HL-60/S4 (cell line): ENCODE measurements at regions not wholly inside any gene's neighbourhood (a gene's known extent, or its start where the extent isn't known, plus 50 kb on each side); places are given as distances from the start of the nearest gene placed in this dataset.

Experiments used
- in situ Hi-C: fragments of 300-500 bp; cut with MboI; formaldehyde crosslinking; loops from 2 replicates; pipeline ENCODE4 v1.14.3; 2022; ENCODE audit warnings: low sequenced_read_pairs

GRCh38 chr10:78985973-78986818 is 82.6 kb upstream of the ZMIZ1 start:
- in situ Hi-C loops: no loop called here

DNA sequence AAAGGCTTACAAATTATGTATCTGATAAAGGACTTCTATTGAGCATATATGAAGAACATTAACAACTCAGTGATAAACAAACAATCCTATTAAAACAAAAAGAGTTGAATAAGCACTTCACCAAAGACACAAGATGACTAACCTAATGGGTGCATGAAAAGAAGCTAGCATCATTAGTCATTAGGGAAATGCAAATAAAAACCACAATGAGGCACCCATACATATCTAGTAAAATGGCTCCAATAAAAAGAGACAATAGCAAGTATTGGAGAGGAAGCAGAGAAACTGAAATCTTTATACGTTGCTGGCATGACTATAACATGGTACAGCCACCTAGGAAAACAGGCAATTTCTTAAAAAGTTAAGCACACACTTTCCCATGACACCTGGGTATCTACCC is 77.6 kb upstream of the ZMIZ1 start:
- in situ Hi-C loops: no loop called here

GRCh38 chr10:78992333-78992732 is 76.4 kb upstream of the ZMIZ1 start:
- in situ Hi-C loops: no loop called here

GRCh38 chr10:78993261-78993945 is 75.4 kb upstream of the ZMIZ1 start:
- in situ Hi-C loops: no loop called here

DNA sequence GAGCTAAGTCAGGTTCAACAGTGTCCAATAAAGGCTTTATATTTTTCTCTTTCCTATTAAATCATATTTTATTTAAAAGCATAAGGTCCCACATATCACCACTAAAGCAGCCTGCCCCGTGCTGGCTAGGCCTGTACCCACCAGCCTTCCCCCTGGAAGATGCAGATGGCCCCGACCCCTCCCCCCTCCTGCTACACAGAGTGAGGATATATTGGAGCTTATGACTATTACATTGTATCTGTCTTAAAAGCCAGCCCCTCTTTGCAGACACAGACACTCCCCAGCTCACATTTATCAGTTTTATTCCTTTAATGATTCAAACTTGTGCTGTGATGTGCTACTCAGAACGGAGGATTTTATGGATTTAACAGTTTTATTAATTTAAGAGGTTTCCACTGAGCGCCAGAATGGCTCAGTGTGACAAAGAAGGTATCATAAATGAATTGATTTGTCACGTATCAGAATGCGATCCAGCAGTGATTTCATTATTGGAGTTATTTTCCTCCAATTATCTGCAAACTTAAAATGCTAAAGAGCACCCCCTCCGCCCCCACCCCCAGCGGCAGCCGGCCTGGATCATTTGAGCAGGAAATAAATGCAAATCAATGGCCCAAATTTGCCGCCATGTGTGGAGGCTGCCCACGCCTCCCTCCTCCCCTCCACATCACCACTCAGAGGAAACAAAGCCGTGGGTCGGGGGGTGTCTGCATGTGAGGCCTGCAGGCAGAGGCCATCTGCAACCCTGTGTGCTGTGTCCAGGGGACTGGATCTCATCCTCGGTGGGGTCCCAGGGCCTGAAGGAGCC is 72.6 kb upstream of the ZMIZ1 start:
- in situ Hi-C loops: no loop called here

DNA sequence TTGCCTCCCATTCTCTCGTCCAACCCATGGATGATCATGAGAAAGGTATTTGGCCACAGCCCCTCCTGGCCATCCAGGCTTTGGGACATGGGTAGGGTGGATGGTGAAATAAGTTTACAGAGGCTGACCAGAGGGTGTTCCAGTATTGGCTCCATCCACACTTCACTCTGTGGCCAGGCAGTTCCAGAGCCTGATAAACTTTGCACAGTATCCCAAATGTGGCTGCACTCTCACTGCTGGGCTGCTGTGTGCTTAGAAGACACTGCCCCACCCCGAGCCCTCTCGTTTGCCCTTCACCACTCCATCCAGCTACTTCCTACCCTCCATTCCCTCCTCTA is 72.0 kb upstream of the ZMIZ1 start:
- in situ Hi-C loops: no loop called here

- in situ Hi-C loops: no loop called here
Measured at GRCh38 chr10:78997635-78998618, 70.8 kb upstream of the ZMIZ1 start.

DNA sequence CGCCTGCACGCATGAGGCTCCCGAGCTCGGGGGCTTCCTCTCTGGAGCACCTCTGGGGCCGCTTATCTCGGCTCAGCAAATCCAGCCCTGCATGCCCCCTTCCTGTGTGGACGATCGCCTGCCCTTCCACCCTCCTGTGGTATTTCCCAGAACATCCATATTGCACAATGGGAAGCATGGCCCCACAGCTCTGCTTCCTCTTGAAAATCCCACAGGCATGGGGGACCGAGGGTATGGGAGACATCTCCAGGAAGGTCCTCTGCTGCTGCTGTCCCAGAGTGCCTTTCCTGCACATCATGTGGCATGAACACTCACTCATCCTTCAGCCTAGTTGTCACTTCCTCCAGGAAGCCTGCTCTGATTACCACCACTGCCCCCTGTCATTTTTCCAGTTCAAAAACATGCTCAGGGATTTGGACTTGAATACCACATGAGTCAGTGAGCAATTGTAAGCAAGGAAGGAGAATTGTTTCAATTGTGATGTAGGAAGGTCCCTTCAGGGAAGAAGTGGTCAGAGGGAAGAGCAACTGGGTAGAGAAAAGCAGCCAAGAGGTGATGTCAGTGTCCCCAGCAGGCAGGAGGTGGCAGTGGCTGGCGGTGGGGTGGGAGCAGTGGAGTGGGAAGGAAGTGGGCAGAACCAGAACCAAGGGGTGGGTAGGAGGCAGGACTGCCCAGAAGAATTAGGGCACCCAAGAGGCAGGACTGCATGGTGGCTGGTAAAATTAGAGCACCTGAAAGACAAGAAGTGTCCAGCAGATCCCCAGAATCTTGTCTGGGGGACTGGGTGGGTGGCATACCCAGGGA is 67.5 kb upstream of the ZMIZ1 start:
- in situ Hi-C loops: no loop called here

GRCh38 chr10:79002336-79002735 is 66.4 kb upstream of the ZMIZ1 start:
- in situ Hi-C loops: no loop called here

GRCh38 chr10:79003183-79004100 is 65.3 kb upstream of the ZMIZ1 start:
- in situ Hi-C loops: no loop called here

DNA sequence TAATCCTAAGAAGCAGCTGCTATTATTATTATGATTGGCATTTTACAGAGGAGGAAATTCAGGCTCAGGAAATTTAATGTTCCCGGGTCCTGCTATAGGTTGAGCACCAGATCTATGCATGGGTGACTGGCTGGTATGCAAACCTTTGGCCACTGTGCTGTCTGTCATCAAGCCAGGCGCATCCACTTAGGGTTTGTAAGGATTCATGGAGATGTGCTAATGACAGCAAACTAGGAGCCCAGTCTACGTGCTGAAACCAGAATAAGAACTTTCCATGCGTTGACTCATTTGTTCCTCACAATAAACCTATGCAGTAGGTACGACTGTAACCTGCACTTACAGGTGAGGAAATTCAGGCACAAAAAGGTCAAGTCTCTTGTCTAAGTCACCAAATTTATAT is 64.5 kb upstream of the ZMIZ1 start:
- in situ Hi-C loops: no loop called here

- in situ Hi-C loops: no loop called here
Measured at GRCh38 chr10:79005126-79005810, 63.5 kb upstream of the ZMIZ1 start.

- in situ Hi-C loops: no loop called here
Measured at GRCh38 chr10:79007018-79007417, 61.7 kb upstream of the ZMIZ1 start.

DNA sequence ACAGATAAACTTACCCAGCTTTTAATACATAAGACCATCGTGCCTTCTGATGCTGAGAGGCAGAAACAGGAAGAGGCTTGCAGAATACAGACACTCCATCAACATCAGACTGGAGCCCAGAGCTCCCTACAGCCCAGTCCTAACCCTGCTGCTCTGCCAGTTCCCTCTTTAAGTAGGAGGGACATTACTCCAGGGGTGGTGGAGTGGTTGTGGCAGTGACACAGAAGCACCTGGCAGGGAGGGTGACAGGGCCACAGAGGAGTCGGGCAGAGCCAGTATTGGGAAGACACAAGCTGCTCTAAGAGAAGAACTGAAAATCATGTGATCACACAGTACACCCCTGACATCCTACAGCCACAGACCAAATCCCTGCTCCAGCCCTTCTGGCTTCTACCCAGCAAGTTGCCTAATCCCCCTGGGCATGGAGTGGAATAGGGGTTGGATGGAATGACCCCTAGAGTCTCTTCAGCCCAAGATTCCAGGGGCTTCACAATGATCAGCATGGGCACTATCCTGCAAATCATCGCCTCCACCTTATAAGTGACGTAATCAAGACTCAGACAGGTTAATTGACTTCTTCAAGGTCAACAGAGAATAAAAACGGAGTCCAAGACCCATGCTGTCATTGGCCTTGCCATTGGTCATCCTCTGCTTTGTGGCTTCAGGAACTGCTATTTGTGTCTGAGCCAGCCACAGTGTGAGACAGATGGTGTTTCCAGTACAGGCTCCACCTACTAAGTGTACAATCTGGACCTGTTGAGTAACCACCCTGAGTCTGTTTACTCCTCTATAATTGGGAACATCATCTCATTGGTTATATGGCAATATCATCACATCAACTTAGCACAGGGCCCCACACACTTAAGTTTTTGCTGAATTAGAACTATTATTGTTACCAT is 61.1 kb upstream of the ZMIZ1 start:
- in situ Hi-C loops: no loop called here

DNA sequence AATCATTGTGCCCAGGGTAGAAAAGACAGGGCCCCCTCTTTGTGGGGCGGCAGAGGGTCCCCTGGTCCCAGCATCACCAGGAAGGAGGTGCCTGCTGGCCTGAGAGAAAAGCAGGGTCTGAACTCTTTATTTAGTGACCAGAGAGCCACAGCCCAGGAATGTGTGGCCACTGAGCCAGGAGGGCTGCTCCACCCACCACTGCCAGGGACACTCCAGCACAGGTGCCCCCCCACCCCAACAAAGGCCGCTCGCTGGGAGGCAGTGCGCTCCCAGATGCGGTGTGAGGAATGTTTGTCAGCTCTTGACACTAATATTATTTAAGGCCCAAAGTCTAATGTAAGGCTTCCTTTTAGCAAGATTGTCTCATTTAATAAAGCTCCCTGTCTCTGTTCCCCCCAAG is 59.6 kb upstream of the ZMIZ1 start:
- in situ Hi-C loops: no loop called here

DNA sequence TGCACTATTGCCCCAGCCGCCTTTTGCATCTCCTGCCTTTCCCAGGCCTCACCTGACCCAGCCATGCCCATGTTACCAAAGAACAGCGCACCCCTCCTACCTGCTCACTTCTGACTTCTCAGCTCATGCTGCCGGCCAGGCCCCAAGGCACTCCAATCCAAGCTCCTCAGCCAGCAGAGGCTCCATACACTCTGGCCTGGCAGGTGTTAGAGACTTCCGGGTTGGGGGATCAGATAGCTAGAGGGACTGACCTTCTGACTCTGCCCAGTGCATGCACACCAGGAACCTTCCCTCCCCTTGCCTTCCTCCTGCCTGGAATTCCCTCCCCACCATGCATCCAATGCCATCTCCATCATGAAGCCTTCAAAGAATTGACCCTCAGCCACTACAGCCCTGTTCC is 56.2 kb upstream of the ZMIZ1 start:
- in situ Hi-C loops: no loop called here

DNA sequence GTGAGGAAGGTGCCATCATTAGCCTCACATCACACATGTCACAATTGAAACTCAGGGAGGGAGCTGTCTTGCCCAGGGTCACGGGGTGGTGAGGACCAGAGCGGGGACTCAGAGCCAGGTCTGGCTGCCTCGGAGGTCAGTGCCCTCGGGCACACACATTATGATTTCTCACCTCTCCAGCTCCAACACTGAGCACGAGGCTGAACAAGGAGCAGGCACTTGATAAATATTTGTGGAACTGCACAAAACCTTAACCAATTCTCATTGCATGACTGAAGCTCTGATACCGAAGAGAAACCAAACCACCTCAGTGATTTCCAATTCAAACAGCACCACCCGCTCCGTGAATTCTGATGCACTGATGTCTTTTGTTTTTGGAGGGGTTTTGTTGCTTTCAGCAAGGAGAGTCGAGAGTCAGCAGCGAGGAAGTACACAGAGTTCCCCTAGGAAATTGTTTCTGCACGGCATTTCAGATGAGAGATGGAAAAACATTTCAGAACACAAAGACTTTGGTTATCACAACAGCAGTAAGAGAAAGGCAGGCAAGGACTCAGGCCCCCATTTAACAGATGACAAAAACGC is 55.3 kb upstream of the ZMIZ1 start:
- in situ Hi-C loops: no loop called here
